HG03457 (cell line): ENCODE measurements at regions not wholly inside any gene's neighbourhood (a gene's known extent, or its start where the extent isn't known, plus 50 kb on each side); places are given as distances from the start of the nearest gene placed in this dataset.
"Not testable (repeated sequence)": the region's sequence is repeated elsewhere in the genome, so short reads cannot be mapped to it uniquely, and the experiment has no call there.

Experiments used
- ATAC-seq: cut with Tn5 transposase; IDR thresholded peaks from one replicate; pipeline ENCODE4 v1.9.1; 2021; ENCODE audit warnings: moderate number of reproducible peaks; ENCODE audit not compliant: unreplicated experiment

- no peak for ATAC-seq
These were observed 53.8 kb upstream of the C2CD4B start for GRCh38 chr15:62218841-62219240.

DNA sequence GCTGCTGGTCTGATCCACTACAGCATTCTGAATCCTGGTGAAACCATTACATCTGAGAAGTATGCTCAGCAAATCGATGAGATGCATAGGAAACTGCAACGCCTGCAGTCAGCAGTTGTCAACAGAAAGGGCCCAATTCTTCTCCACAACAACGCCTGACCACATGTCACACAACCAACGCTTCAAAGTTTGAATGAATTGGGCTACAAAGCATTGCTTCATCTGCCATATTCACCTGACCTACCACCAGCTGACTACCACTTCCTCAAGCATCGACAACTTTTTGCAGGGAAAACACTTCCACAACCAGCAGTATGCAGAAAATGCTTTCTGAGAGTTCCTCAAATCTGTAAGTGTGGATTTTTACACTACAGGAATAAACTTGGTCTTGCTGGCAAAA is 54.7 kb upstream of the C2CD4B start:
- ATAC-seq = no peak

DNA sequence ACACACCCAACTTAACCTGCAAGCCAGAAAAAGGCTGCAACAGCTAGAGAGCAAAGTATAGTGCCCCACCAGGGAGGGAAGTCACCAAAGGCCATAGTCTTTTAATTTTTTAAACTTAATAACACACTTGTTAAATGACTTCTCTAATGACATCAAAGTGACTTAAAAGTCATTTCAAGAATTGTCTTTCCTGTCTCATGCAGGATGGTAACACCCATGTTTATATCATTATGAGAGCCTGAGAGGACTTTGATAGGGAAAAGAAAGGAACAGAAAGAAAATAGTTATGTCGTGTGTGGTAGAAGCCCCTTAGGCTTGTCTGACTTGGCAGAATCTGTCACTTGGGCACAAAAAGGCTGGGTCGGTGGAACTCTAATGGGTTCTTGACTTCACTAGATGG is 57.9 kb upstream of the C2CD4B start:
- ATAC-seq = no peak

DNA sequence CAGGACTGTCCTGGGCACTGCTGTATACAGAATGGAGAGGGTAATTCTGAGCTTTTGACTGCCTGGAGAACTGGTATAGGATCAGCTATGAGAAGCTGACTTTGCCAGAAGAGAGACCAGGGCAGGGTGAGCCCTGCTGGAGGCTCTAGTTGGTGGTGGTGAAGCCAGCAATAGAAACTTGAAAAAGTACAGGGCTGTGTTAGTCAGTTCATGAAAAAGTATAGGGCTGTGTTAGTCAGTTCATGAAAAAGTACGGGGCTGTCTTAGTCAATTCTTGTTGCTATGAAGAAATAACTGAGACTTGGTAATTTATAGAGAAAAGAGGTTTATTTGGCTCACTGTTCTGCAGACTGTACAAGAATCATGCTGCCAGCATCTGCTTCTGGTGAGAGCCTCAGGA is 63.5 kb upstream of the C2CD4B start:
- no peak for ATAC-seq

GRCh38 chr15:62231856-62232255 is 66.8 kb upstream of the C2CD4B start:
- ATAC-seq = no peak

DNA sequence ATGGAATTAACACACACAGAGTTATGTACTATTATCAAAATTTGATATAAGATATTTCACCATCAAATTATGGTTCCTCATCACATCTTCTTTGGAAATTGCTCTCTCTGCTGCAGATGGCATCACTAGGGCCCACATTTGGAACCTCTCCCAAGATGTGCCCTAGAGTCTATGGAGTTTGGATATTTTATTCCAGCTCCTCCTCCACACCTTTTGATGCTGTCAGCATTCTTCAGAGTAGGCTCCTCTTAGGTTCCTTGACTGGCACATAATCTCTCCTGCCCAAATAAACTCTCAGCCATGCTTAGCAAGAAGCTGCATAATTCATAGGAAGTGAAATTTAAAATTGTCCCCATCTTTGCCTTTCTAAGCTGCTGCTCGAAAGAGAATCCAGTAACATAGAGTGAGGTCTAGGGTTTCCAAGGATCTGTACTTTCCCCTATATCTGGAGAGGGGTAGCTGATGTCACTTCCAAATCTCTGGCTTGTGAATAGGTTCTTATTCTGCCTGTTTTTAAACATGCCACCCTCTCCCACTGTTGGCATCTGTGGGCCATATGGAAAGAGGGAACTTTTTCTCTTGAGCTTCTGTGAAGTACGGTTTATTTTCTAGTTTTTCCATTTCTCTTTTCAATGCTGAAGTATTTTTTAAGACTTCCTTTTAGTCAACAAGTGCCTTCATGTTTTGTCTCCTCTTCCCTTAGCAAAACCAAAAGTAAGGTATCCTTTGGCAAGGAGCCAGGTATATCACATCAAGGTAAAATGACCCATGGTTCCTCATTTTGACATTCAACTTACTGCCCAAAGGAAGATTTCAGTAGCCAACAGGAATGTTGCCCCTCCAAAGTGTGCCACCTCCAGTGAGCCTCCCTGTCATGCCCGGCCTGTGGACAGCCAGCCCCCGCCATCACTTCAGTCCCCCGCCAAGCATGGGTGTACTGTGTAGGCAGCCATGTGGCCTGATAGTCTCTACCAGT is 75.3 kb upstream of the C2CD4B start:
- ATAC-seq = no peak

GRCh38 chr15:62241135-62241770 is 76.2 kb upstream of the C2CD4B start:
- ATAC-seq = no peak

- ATAC-seq = no peak
These were observed 77.9 kb upstream of the C2CD4B start for GRCh38 chr15:62242999-62243398.

- no peak for ATAC-seq
These were observed 79.7 kb upstream of the C2CD4B start for GRCh38 chr15:62244762-62245161.

GRCh38 chr15:62248277-62248984 is 83.3 kb upstream of the C2CD4B start:
- ATAC-seq = no peak

- no peak for ATAC-seq
These were observed 84.4 kb upstream of the C2CD4B start for GRCh38 chr15:62249501-62249900.

DNA sequence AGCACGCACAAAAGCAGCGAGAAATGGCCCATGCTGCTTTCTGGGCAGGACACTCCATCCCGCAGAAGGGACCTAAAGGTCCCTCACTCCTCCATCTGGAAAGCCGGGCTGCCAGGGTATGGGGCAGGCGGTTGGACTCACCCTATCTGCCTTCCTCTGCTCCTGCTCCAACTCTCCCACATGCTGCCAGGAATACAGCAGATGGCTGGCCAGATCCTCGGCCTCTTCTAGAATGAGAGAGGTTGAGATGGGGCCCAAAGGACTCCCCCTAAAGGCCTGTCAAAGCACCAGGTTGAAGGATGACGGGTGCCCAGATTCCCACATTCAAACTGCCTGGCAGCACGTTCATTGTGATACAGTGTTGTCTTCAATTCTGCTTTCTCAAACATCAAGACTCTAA is 85.1 kb upstream of the C2CD4B start:
- no peak for ATAC-seq

GRCh38 chr15:62250978-62251377 is 85.9 kb upstream of the C2CD4B start:
- ATAC-seq = no peak

- no peak for ATAC-seq
These were observed 88.2 kb upstream of the C2CD4B start for GRCh38 chr15:62253294-62253693.

GRCh38 chr15:62254137-62254934 is 89.3 kb upstream of the C2CD4B start:
- ATAC-seq = no peak

GRCh38 chr15:62256430-62256829 is 91.3 kb upstream of the C2CD4B start:
- ATAC-seq = not testable (repeated sequence)

DNA sequence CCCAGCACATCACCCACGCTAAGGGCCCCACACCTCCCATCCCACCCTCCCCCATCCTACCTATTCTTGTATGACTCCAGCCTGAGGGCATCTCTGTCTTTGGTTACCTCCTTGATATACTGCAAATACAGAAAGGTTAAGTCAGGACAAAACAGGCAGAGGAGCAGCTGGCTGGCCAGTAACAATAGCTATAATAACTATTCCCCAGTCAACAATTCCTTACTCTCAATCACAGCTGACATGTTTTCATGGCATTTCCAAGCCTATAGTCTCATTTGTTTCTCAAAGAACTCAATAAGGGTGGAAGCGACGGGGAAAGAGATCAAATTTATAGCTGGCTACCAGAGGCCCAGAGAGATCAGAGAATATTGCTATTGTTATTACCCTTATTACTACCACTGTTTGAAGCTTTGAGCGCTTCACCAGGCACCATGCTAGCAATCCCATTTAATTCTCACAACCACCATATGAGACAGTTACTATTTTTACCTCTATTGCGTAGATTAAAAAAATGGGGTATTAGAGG is 93.0 kb upstream of the C2CD4B start:
- no peak for ATAC-seq

DNA sequence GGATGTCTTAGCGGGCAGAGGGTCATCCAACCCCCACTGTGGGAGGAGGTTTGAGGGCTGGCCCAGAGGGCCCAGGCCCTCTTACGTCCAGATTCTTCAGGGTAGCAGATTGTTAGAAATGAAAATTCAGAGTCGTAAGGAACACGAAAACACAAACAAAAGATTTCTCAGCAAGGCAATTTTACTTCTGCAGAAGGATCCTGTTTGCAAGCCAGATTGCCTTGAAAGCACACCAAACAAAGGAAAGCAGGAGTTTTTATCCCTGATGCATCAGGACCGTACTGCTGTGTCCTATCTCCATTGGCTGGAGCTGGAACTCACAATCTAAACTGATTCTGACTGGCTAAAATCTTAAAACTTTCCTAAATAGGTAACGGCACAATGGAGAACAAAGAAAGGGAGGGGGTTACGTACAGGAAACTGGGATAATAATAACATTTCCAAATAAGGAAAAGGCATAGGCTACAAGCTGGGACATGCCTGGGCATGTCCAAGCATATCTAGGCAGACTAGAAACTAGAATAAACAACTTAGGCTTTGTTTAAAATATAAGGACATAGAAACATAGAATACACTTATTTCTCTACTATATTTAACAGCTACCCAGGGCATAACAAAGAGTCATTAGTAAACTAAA is 97.3 kb upstream of the C2CD4B start:
- ATAC-seq = no peak

DNA sequence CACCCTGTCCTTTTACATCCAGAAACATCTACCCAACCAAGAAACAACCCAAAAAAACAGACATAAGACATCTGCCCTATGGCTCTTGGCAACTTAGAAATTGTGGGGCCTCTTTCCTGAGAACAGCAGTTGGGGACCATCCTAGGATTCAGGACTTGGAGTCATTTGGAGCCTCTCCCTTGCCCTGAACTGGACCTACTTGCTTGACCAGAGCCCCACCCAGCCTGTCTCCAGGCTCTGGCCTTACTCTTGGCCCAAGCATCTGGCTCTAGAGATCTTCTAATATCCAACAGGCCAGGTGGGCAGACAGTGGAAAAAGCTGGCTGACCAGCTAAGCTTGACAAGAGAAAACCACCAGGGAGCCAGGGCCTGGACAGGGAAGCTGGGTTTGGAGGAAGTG is 99.1 kb upstream of the C2CD4B start:
- ATAC-seq = no peak

GRCh38 chr15:62269504-62269903 is 104.4 kb upstream of the C2CD4B start:
- ATAC-seq = no peak
